ENCODE measurements at regions not wholly inside any gene's neighbourhood (a gene's known extent, or its start where the extent isn't known, plus 50 kb on each side); places are given as distances from the start of the nearest gene placed in this dataset.

DNA sequence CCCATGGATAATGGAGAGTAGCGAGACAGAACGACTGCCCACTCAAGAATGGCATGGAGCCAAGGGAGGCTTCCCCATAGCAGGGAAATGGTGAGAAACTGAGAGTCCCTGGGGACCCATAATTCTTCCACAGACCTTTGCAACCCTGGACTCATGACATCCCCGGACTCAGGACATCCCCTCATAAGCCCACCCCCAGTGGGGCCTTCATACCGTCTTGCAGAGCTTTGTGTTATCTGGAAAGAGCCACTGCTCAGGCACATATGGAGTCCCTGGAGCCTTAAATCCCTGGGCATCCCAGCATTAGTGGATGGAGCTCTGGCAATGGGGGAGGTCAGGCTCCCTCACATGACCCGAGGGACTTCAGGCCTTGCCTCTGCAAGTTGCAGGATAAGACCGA lies 865.4 kb upstream of the ARRDC3 start:
- Mint-ChIP-seq H3K27ac (no peak overlapping the region), H3K4me3 (no peak overlapping the region), H3K4me1 (no peaks in the 10 kb centered on the region), H3K27me3 (no peaks in the 10 kb centered on the region), H3K9me3 (ENCODE audit: insufficient read depth) (no peaks in the 10 kb centered on the region)
- Histone ChIP-seq H3K27ac (ENCODE audit: low read length in 2 of 2) (no peak overlapping the region), H4K20me1 (ENCODE audit: control insufficient read depth, insufficient read depth, low read length, poor library complexity, severe bottlenecking) (no peaks in the 10 kb centered on the region), H3K27me3 (replicated peaks in 1 of 4; ENCODE audit: control extremely low read depth in 1 of 4, control insufficient read depth in 3 of 4, insufficient read depth in 4 of 4, low read length in 3 of 4) (no peaks in the 10 kb centered on the region), H3K36me3 (replicated peaks in 1 of 2; ENCODE audit: control extremely low read depth in 1 of 2, control insufficient read depth in 1 of 2, extremely low read depth in 1 of 2, insufficient read depth in 2 of 2, low read length in 1 of 2) (no peaks in the 10 kb centered on the region), H2AFZ (ENCODE audit: insufficient read depth, low read depth, low read length, poor library complexity, severe bottlenecking) (no peak overlapping the region), H3K9me3 (ENCODE audit: control extremely low read depth in 1 of 3, control insufficient read depth in 2 of 3, insufficient read depth in 1 of 3, low read length in 2 of 3) (peaks cover 0 to 17% (median 4%) of the 10 kb centered on the region in 3 donors), H3K9ac (ENCODE audit: low read length) (no peak overlapping the region), H3K79me2 (ENCODE audit: control insufficient read depth, insufficient read depth, low read length) (no peaks in the 10 kb centered on the region), H3K4me3 (ENCODE audit: control extremely low read depth in 1 of 5, extremely low read depth in 1 of 5, insufficient read depth in 1 of 5, low read depth in 2 of 5, low read length in 4 of 5) (no peak overlapping the region), H3K4me2 (replicated peaks; ENCODE audit: low read depth, low read length, poor library complexity, severe bottlenecking) (no peak overlapping the region), H3K4me1 (ENCODE audit: control insufficient read depth in 2 of 2, insufficient read depth in 2 of 2, low read length in 2 of 2) (no peaks in the 10 kb centered on the region)
- ATAC-seq (ENCODE audit: low read depth) = no peak
- DNase-seq = no peak
- TF ChIP-seq, protein P1, sequence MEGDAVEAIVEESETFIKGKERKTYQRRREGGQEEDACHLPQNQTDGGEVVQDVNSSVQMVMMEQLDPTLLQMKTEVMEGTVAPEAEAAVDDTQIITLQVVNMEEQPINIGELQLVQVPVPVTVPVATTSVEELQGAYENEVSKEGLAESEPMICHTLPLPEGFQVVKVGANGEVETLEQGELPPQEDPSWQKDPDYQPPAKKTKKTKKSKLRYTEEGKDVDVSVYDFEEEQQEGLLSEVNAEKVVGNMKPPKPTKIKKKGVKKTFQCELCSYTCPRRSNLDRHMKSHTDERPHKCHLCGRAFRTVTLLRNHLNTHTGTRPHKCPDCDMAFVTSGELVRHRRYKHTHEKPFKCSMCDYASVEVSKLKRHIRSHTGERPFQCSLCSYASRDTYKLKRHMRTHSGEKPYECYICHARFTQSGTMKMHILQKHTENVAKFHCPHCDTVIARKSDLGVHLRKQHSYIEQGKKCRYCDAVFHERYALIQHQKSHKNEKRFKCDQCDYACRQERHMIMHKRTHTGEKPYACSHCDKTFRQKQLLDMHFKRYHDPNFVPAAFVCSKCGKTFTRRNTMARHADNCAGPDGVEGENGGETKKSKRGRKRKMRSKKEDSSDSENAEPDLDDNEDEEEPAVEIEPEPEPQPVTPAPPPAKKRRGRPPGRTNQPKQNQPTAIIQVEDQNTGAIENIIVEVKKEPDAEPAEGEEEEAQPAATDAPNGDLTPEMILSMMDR (IDR thresholded peaks at IDR 0.05) = no peak
- TF ChIP-seq EZH2 (IDR thresholded peaks at IDR 0.05; ENCODE audit: borderline replicate concordance, insufficient read depth, low read depth, low read length, poor library complexity, severe bottlenecking) = no peak
- intact Hi-C loops (cut with micrococcal nuclease) = no loop called here
- 97% methylated on average over 3 of the region's 6 CpGs for WGBS (ENCODE audit: insufficient coverage)
- CTCF ChIA-PET = no interaction called here
- POLR2A ChIA-PET = no interaction called here

DNA sequence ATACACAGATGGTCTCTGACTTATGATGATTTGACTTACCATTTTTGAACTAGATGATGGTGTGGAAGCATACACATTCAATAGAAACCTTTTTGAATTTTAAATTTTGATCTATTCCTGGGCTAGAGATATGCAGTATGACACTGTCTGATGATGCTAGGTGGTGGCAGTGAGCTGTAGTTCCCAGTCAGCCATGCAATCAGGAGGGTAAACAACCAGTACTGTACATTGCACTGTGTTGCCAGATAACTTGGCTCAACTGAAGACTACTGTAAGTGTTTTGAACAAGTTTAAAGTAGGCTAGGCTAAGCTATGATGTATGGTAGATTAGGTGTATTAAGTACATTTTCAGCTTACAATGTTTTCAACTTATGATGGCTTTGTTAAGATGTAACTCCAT lies 859.1 kb upstream of the ARRDC3 start:
- Mint-ChIP-seq H3K4me3 (no peak overlapping the region), H3K27ac (no peak overlapping the region), H3K27me3 (no peaks in the 10 kb centered on the region), H3K4me1 (no peaks in the 10 kb centered on the region), H3K9me3 (ENCODE audit: insufficient read depth) (no peaks in the 10 kb centered on the region)
- Histone ChIP-seq H3K4me1 (ENCODE audit: control insufficient read depth in 2 of 2, insufficient read depth in 2 of 2, low read length in 2 of 2) (no peaks in the 10 kb centered on the region), H3K4me2 (replicated peaks; ENCODE audit: low read depth, low read length, poor library complexity, severe bottlenecking) (no peak overlapping the region), H4K20me1 (ENCODE audit: control insufficient read depth, insufficient read depth, low read length, poor library complexity, severe bottlenecking) (no peaks in the 10 kb centered on the region), H3K36me3 (replicated peaks in 1 of 2; ENCODE audit: control extremely low read depth in 1 of 2, control insufficient read depth in 1 of 2, extremely low read depth in 1 of 2, insufficient read depth in 2 of 2, low read length in 1 of 2) (no peaks in the 10 kb centered on the region), H3K27me3 (replicated peaks in 1 of 4; ENCODE audit: control extremely low read depth in 1 of 4, control insufficient read depth in 3 of 4, insufficient read depth in 4 of 4, low read length in 3 of 4) (no peaks in the 10 kb centered on the region), H3K9ac (ENCODE audit: low read length) (no peak overlapping the region), H3K4me3 (ENCODE audit: control extremely low read depth in 1 of 5, extremely low read depth in 1 of 5, insufficient read depth in 1 of 5, low read depth in 2 of 5, low read length in 4 of 5) (no peak overlapping the region), H3K27ac (ENCODE audit: low read length in 2 of 2) (no peak overlapping the region), H2AFZ (ENCODE audit: insufficient read depth, low read depth, low read length, poor library complexity, severe bottlenecking) (no peak overlapping the region), H3K9me3 (ENCODE audit: control extremely low read depth in 1 of 3, control insufficient read depth in 2 of 3, insufficient read depth in 1 of 3, low read length in 2 of 3) (no peaks in the 10 kb centered on the region), H3K79me2 (ENCODE audit: control insufficient read depth, insufficient read depth, low read length) (no peaks in the 10 kb centered on the region)
- POLR2A ChIA-PET = no interaction called here
- no peak for DNase-seq
- intact Hi-C loops (cut with micrococcal nuclease) = no loop called here
- CTCF ChIA-PET = no interaction called here
- ATAC-seq (ENCODE audit: low read depth) = no peak
- TF ChIP-seq EZH2 (IDR thresholded peaks at IDR 0.05; ENCODE audit: borderline replicate concordance, insufficient read depth, low read depth, low read length, poor library complexity, severe bottlenecking) = no peak
- TF ChIP-seq, protein P1 (IDR thresholded peaks at IDR 0.05) = no peak

All from B cell (primary cell).